OCI-LY1 (cell line): ENCODE measurements at regions not wholly inside any gene's neighbourhood (a gene's known extent, or its start where the extent isn't known, plus 50 kb on each side); places are given as distances from the start of the nearest gene placed in this dataset.

Experiments used
- CTCF ChIP-seq: fragments of 200-600 bp; sonication (generic), shearing (Covaris generic); IDR thresholded peaks from 2 replicates; pipeline ENCODE4 v1.5.1; 2017; ENCODE audit warnings: mild to moderate bottlenecking, antibody characterized with exemption, low read length, moderate library complexity, mixed read lengths
- EZH2 ChIP-seq: fragments of 200-600 bp; sonication (generic), shearing (Covaris generic); IDR thresholded peaks from 2 replicates; pipeline ENCODE4 v1.8.0; 2017; ENCODE audit warnings: borderline replicate concordance, mixed run types, mild to moderate bottlenecking, antibody characterized with exemption, low read length, moderate library complexity, mixed read lengths

- TF ChIP-seq CTCF: no peak
- no peak for TF ChIP-seq EZH2
These were observed 510.4 kb upstream of the AGTR1 start for GRCh38 chr3:148187296-148187695.
